OCI-LY7 (cell line): ENCODE measurements at regions not wholly inside any gene's neighbourhood (a gene's known extent, or its start where the extent isn't known, plus 50 kb on each side); places are given as distances from the start of the nearest gene placed in this dataset.

ENCODE experiments used
- CTCF ChIP-seq: fragments of 200-600 bp; sonication (generic); conservative IDR thresholded peaks from 2 replicates; pipeline ENCODE4 v1.5.1; 2014; ENCODE audit warnings: mild to moderate bottlenecking, antibody characterized with exemption, low read length, moderate library complexity, mixed read lengths
- EZH2phosphoT487 ChIP-seq: fragments of 200-600 bp; sonication (generic); IDR thresholded peaks from 2 replicates; pipeline ENCODE4 v1.6.1; 2018; ENCODE audit warnings: low read depth, borderline replicate concordance, mild to moderate bottlenecking, mixed run types, antibody characterized with exemption, low read length, moderate library complexity, mixed read lengths

GRCh38 chr6:18577491-18577890 lies 190.3 kb downstream of the RNF144B start:
- TF ChIP-seq CTCF = no peak
- no peak for TF ChIP-seq EZH2phosphoT487
